ENCODE measurements at regions not wholly inside any gene's neighbourhood (a gene's known extent, or its start where the extent isn't known, plus 50 kb on each side); places are given as distances from the start of the nearest gene placed in this dataset.
"Not testable (repeated sequence)": the region's sequence is repeated elsewhere in the genome, so short reads cannot be mapped to it uniquely, and the experiment has no call there.

GRCh38 chr10:5576780-5577624, 52.2 kb downstream of the CALML3 start:
- CTCF ChIA-PET: interaction anchor here (0.6 to 1.2 kb wide), 2 partner anchors 8 to 769 kb away, joined by 3 to 5 read pairs; no protein-coding TSS in a partner anchor

GRCh38 chr10:5580038-5580428, 55.3 kb downstream of the CALML3 start:
- DNase-seq (ENCODE audit: low read depth); H3K27me3 ChIP-seq (ENCODE audit: control insufficient read depth, insufficient read depth, low read length); POLR2A ChIA-PET; H3K36me3 ChIP-seq (ENCODE audit: control insufficient read depth, insufficient read depth, low read length); H3K4me3 ChIP-seq (ENCODE audit: low read depth, low read length): not testable (repeated sequence)
- CTCF ChIA-PET: interaction anchor here (1.7 to 2.2 kb wide), 2 partner anchors 43 kb away, joined by 5 to 14 read pairs; no protein-coding TSS in a partner anchor

More at GRCh38 chr10:5576780-5577624, 52.2 kb downstream of the CALML3 start:
- H3K27me3 ChIP-seq (ENCODE audit: control insufficient read depth, insufficient read depth, low read length): no peaks in the 10 kb centered on the region
- no peaks in the 10 kb centered on the region for H3K36me3 ChIP-seq (ENCODE audit: control insufficient read depth, insufficient read depth, low read length)
- POLR2A ChIA-PET: no interaction called here
- H3K4me3 ChIP-seq (ENCODE audit: low read depth, low read length): no peak overlapping the region
- TF ChIP-seq CTCF (IDR thresholded peaks at IDR 0.05; ENCODE audit: insufficient read depth, low read depth, low read length): no peak
- DNase-seq (ENCODE audit: low read depth): no peak

- ChIA-PET POLR2A (no interaction called here), CTCF (interaction anchor here (1.2 to 2.2 kb wide), 3 partner anchors 14 to 41 kb away, joined by 3 to 14 read pairs (median 3); no protein-coding TSS in a partner anchor)
- DNase-seq (ENCODE audit: low read depth): no peak
- TF ChIP-seq CTCF (IDR thresholded peaks at IDR 0.05; ENCODE audit: insufficient read depth, low read depth, low read length): no peak
- Histone ChIP-seq H3K4me3 (ENCODE audit: low read depth, low read length) (no peak overlapping the region), H3K27me3 (ENCODE audit: control insufficient read depth, insufficient read depth, low read length) (no peaks in the 10 kb centered on the region), H3K36me3 (ENCODE audit: control insufficient read depth, insufficient read depth, low read length) (no peaks in the 10 kb centered on the region)
Observed at GRCh38 chr10:5581670-5582566, 57.2 kb downstream of the CALML3 start.

- H3K36me3 ChIP-seq (ENCODE audit: control insufficient read depth, insufficient read depth, low read length): no peaks in the 10 kb centered on the region
- no peak for DNase-seq (ENCODE audit: low read depth)
- H3K27me3 ChIP-seq (ENCODE audit: control insufficient read depth, insufficient read depth, low read length): no peaks in the 10 kb centered on the region
- ChIA-PET POLR2A (no interaction called here), CTCF (interaction anchor here (1.3 kb wide), 1 partner anchor 17 kb away, joined by 4 read pairs; no protein-coding TSS in a partner anchor)
- no peak for TF ChIP-seq CTCF (IDR thresholded peaks at IDR 0.05; ENCODE audit: insufficient read depth, low read depth, low read length)
- no peak overlapping the region for H3K4me3 ChIP-seq (ENCODE audit: low read depth, low read length)
Observed at GRCh38 chr10:5582736-5583135, 58.0 kb downstream of the CALML3 start.

GRCh38 chr10:5583525-5584175, 58.9 kb downstream of the CALML3 start:
- no peak for DNase-seq (ENCODE audit: low read depth)
- ChIA-PET POLR2A (no interaction called here), CTCF (interaction anchor here (0.9 to 3.0 kb wide), 5 partner anchors 16 to 140 kb away, joined by 3 to 12 read pairs (median 4); no protein-coding TSS in a partner anchor)
- H3K27me3 ChIP-seq (ENCODE audit: control insufficient read depth, insufficient read depth, low read length): no peaks in the 10 kb centered on the region
- no peak for TF ChIP-seq CTCF (IDR thresholded peaks at IDR 0.05; ENCODE audit: insufficient read depth, low read depth, low read length)
- no peaks in the 10 kb centered on the region for H3K36me3 ChIP-seq (ENCODE audit: control insufficient read depth, insufficient read depth, low read length)
- H3K4me3 ChIP-seq (ENCODE audit: low read depth, low read length): no peak overlapping the region
